Stomach (tissue), 8 donors: ENCODE measurements at regions not wholly inside any gene's neighbourhood (a gene's known extent, or its start where the extent isn't known, plus 50 kb on each side); places are given as distances from the start of the nearest gene placed in this dataset.

Source experiments
- DNase-seq, 2 donors: peaks; one replicate each; pipeline versions ENCODE4 v3.0.0 to v3.0.0-alpha.2; 2013 to 2019
- H3K27ac ChIP-seq, 5 donors: fragments of 200-600 bp in 4 of 5; sonication (generic) in 4 of 5; one replicate each; pipeline ENCODE4 v1.5.1; 2013 to 2019; ENCODE audit warnings: mild to moderate bottlenecking in 1 of 5, moderate library complexity in 1 of 5
- H3K27me3 ChIP-seq, 3 donors: fragments of 200-600 bp; sonication (generic); one replicate each; pipeline ENCODE4 v1.5.1; 2017 to 2019; ENCODE audit warnings: mixed run types in 1 of 3
- H3K36me3 ChIP-seq, 4 donors: fragments of 200-600 bp; sonication (generic); 1 replicate in 3 of 4; 2 replicates in 1 of 4; pipeline ENCODE4 v1.5.1; 2016 to 2019
- H3K4me1 ChIP-seq, 4 donors: fragments of 200-600 bp; sonication (generic); one replicate each; pipeline ENCODE4 v1.5.1; 2016 to 2019
- H3K4me3 ChIP-seq, 4 donors: fragments of 200-600 bp; sonication (generic) in 3 of 4; one replicate each; pipeline ENCODE4 v1.5.1; 2016 to 2019; ENCODE audit warnings: mild to moderate bottlenecking in 1 of 4
- H3K9me3 ChIP-seq, 4 donors: fragments of 200-600 bp; sonication (generic); one replicate each; pipeline ENCODE4 v1.5.1; 2016 to 2019
- EP300 ChIP-seq: sonication (generic); formaldehyde crosslinking; IDR thresholded peaks from one replicate; pipeline ENCODE4 v1.6.1; 2017; ENCODE audit warnings: antibody characterized with exemption
- POLR2A ChIP-seq, 4 donors: fragments of 450-650 bp; IDR thresholded peaks; one replicate each; pipeline ENCODE4 v1.6.1; 2016; ENCODE audit warnings: antibody characterized with exemption in 4 of 4, control low read depth in 2 of 4, mild to moderate bottlenecking in 1 of 4, moderate library complexity in 1 of 4
- POLR2AphosphoS5 ChIP-seq, 3 donors: sonication (generic); formaldehyde crosslinking; IDR thresholded peaks; one replicate each; pipeline ENCODE4 v1.6.1; 2016; ENCODE audit warnings: antibody characterized with exemption in 3 of 3
- WGBS, 5 donors: extraction: QIAGEN DNeasy Blood & Tissue Kit in 3 of 5; methylation state at CpG; one replicate each; pipeline versions ENCODE4 v1.1.5 to v1.1.7; 2013 to 2018; 5-methylcytosine and 5-hydroxymethylcytosine counted together
- intact Hi-C: fragments of 100-400 bp; cut with DNase I; formaldehyde crosslinking; loops from one replicate; pipeline ENCODE4 v1.15.1; 2023; ENCODE audit warnings: low total_unique reads
- TF ChIP-seq, protein P1 (sequence below), 7 experiments: fragments of 450-650 bp in 4 of 7; fragments of 200-600 bp in 3 of 7; sonication (generic) in 3 of 7; IDR thresholded peaks; one replicate each; pipeline ENCODE4 v1.5.1; 2016 to 2019; ENCODE audit warnings: antibody characterized with exemption in 7 of 7, control low read depth in 2 of 7, mild to moderate bottlenecking in 1 of 7
- donor health status: healthy with polysubstance abuse.
- donor health status: Bipolar disorder and iron deficiency.
- donor health status: healthy.

DNA sequence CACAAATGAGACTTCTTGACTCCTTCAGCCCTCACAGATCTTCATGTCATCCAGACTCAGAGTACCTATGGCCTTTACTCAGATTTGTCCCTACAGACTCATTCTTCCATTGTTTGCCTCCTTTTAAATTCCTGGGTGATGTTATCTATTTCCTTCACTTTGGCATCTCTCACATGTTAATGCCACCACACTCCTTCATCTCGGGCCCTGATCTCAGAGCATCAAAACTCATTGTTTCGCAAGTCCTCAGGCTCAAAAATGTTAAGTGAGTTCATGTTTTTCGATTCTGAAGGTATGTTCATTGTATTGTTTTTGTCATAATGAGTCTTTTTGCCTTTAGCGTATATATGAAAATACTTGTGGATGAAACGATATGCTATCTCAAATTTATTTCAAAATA, 62.3 kb upstream of the AHR start:
- intact Hi-C loops, result no loop called here
- WGBS, 5 donors, result 94 to 95% (median 95%) methylated on average over 5 of the region's 5 CpGs
- no peaks in the 10 kb centered on the region for H3K9me3 ChIP-seq
- H3K4me1 ChIP-seq, result peaks cover 0 to 17% (median 4%) of the 10 kb centered on the region in 4 donors
- H3K36me3 ChIP-seq, result no peaks in the 10 kb centered on the region
- no peak overlapping the region for H3K27ac ChIP-seq
- DNase-seq, result no peak
- TF ChIP-seq, protein P1, sequence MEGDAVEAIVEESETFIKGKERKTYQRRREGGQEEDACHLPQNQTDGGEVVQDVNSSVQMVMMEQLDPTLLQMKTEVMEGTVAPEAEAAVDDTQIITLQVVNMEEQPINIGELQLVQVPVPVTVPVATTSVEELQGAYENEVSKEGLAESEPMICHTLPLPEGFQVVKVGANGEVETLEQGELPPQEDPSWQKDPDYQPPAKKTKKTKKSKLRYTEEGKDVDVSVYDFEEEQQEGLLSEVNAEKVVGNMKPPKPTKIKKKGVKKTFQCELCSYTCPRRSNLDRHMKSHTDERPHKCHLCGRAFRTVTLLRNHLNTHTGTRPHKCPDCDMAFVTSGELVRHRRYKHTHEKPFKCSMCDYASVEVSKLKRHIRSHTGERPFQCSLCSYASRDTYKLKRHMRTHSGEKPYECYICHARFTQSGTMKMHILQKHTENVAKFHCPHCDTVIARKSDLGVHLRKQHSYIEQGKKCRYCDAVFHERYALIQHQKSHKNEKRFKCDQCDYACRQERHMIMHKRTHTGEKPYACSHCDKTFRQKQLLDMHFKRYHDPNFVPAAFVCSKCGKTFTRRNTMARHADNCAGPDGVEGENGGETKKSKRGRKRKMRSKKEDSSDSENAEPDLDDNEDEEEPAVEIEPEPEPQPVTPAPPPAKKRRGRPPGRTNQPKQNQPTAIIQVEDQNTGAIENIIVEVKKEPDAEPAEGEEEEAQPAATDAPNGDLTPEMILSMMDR (IDR thresholded peaks at IDR 0.05), result no peak
- no peak overlapping the region for H3K4me3 ChIP-seq
- H3K27me3 ChIP-seq, result no peaks in the 10 kb centered on the region

DNA sequence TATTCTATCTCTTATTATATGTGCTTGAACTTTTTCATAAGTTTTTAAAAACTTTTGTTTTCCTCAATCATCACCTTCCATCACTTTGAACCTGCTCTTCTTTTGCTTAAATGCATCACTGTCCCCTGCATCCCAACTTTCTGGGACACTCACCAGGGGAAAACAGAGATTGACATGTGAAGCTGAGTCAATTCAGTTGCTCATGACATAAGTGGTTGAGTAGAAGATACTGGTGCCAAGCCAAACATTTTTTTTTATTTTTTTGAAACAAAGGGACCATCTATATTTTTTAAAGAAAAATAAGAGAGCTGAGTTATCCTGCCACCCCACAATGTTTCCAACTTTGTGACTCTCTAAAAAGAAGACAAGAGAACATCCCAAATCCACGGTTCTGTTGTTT, 61.8 kb upstream of the AHR start:
- TF ChIP-seq POLR2AphosphoS5 (IDR thresholded peaks at IDR 0.05) (no peak), EP300 (no peak), POLR2A (IDR thresholded peaks at IDR 0.05) (no peak)
- TF ChIP-seq, protein P1 (IDR thresholded peaks at IDR 0.05), result no peak
- Histone ChIP-seq H3K27me3 (no peaks in the 10 kb centered on the region), H3K4me3 (no peak overlapping the region), H3K36me3 (no peaks in the 10 kb centered on the region), H3K27ac (no peak overlapping the region), H3K9me3 (no peaks in the 10 kb centered on the region), H3K4me1 (peaks cover 0 to 17% (median 4%) of the 10 kb centered on the region in 4 donors)
- intact Hi-C loops, result no loop called here
- DNase-seq, result no peak
- 89 to 98% (median 95%) methylated on average over 1 of the region's 1 CpG for WGBS, 5 donors

DNA sequence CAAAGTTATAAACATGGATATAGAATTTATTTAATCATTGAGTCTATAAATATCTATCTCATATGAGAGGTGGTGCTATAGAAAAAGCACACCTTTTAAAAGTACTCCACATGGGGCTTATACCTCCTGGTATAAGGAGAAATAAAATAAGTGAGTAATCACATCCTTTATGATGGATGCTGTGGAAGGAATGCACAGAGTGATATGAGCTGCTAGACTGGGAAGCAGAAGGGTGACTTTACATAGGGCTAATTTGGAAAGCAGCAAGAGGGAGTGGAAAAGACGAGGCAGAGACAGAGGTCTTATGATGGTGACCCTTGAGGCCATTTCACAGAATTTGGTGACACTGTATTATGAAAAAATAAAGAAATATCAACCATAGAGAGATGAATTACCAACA, 59.4 kb upstream of the AHR start:
- TF ChIP-seq POLR2A (IDR thresholded peaks at IDR 0.05) (no peak), POLR2AphosphoS5 (IDR thresholded peaks at IDR 0.05) (no peak), EP300 (no peak)
- TF ChIP-seq, protein P1 (IDR thresholded peaks at IDR 0.05), result no peak
- Histone ChIP-seq H3K27ac (no peak overlapping the region), H3K36me3 (no peaks in the 10 kb centered on the region), H3K4me3 (no peak overlapping the region), H3K27me3 (no peaks in the 10 kb centered on the region), H3K4me1 (peaks cover 0 to 17% (median 4%) of the 10 kb centered on the region in 4 donors), H3K9me3 (no peaks in the 10 kb centered on the region)
- intact Hi-C loops, result no loop called here
- DNase-seq, result no peak
- 40 to 68% (median 54%) methylated on average over 1 of the region's 1 CpG for WGBS, 5 donors

DNA sequence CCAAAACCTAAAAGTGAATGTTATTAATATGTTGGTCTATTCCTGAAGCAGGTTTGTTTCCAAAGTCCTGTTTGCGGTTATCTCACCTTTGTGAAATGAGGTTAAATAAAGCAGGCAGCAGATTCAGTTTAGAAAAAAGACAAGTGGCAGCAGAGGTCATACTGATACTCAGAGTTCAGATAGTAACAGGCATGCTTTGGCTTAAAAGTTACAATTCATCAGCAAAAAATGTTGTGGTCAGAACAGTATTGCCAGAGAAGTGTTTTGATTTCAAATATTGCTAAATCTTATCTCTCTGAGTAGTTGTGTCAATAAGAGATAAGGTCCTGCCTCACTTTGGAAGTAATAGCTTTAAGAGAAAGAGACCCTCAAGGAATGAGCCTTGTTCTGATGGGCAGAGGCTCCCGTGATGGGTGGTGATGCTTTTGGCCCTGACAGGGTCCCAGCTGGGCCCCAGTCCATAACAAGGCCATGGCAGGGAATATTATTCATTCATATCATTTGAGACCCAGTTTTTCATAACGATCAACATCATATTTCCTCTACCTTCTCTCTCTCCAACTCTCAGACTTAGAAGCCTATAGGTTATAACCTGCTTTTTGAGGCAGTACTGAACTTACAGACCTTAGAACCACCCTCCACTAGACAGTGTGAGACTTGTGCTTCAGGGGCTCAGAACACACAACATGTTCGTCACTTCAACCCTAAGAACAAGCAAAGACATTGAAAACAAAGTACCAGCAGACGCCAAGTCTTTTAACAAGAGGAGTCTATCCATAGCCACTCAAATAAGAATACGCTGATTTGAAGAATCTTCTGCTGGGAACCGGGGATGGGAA, 58.5 kb upstream of the AHR start:
- Histone ChIP-seq H3K27me3 (no peaks in the 10 kb centered on the region), H3K4me3 (no peak overlapping the region), H3K4me1 (peaks cover 0 to 17% (median 4%) of the 10 kb centered on the region in 4 donors), H3K9me3 (no peaks in the 10 kb centered on the region), H3K27ac (no peak overlapping the region), H3K36me3 (no peaks in the 10 kb centered on the region)
- intact Hi-C loops, result no loop called here
- 45 to 71% (median 53%) methylated on average over 7 of the region's 7 CpGs for WGBS, 5 donors
- peak in 1 of 2 donors; percentile 19 for DNase-seq
- no peak for TF ChIP-seq EP300
- TF ChIP-seq POLR2A (IDR thresholded peaks at IDR 0.05), result no peak
- TF ChIP-seq, protein P1 (IDR thresholded peaks at IDR 0.05), result no peak
- TF ChIP-seq POLR2AphosphoS5 (IDR thresholded peaks at IDR 0.05), result no peak
